ENCODE measurements at regions not wholly inside any gene's neighbourhood (a gene's known extent, or its start where the extent isn't known, plus 50 kb on each side); places are given as distances from the start of the nearest gene placed in this dataset.

DNA sequence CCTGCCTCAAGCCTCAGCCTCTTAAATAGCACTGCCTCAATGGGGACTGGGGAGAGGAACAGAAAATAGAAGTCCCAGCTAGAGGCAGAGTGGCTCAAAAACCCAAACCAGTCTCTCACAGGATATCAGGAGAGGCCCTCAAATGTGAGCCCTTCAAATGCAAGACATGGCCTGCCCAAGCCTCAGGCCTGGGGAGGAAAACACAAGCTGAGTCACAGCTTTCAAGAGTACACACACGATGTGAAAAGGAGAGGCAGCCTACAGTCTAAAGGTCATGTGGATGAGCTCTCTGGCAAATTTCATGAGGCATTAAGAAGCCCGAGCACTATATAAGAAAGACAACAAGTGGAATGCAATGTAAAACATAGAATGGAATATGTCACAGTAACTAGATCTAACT is 316.6 kb upstream of the MEX3C start:
- TF ChIP-seq TOX (CRISPR knock-in tag; IDR thresholded peaks at IDR 0.05; ENCODE audit: borderline replicate concordance) (no peak), ISL1 (CRISPR knock-in tag; IDR thresholded peaks at IDR 0.05) (no peak)
- no peak for ATAC-seq

DNA sequence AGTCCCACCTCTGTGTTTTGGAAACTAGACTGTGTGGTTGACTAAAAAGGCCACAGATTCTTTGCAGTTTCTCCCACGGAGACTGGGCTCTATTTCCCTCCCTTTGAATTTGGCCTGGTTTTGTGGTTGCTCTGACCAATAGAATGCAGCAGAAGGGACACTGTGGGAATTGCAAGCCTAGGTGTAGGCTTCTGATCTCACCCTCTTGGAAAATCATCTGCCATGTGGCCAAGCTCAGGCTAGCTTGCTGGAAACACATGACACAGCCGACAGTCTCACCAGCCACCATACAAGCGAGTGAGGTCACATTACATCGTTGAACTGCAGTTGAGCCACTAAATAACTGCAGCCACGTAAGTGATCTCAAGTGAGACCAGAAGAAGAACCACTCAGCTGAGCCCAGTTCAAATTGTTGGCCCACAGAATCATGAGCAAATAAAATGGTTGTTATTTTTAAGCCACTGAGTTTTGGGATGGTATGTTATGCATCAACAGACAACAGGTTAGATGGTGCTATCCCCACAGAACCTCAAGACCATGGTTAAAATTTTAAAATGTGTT is 319.1 kb upstream of the MEX3C start:
- no peak for ATAC-seq
- TF ChIP-seq BACH2 (CRISPR knock-in tag; IDR thresholded peaks at IDR 0.05; ENCODE audit: borderline replicate concordance) (no peak), ZNF70 (CRISPR knock-in tag; IDR thresholded peaks at IDR 0.05) (no peak), GLIS3 (CRISPR knock-in tag; IDR thresholded peaks at IDR 0.05) (no peak), ZNF565 (CRISPR knock-in tag; conservative IDR thresholded peaks at IDR 0.05; ENCODE audit: low read depth) (no peak), ESRRG (CRISPR knock-in tag; IDR thresholded peaks at IDR 0.05) (no peak), SNAI2 (CRISPR knock-in tag; IDR thresholded peaks at IDR 0.05) (no peak), OSR1 (CRISPR knock-in tag; IDR thresholded peaks at IDR 0.05) (no peak)
- TF ChIP-seq, protein P1, sequence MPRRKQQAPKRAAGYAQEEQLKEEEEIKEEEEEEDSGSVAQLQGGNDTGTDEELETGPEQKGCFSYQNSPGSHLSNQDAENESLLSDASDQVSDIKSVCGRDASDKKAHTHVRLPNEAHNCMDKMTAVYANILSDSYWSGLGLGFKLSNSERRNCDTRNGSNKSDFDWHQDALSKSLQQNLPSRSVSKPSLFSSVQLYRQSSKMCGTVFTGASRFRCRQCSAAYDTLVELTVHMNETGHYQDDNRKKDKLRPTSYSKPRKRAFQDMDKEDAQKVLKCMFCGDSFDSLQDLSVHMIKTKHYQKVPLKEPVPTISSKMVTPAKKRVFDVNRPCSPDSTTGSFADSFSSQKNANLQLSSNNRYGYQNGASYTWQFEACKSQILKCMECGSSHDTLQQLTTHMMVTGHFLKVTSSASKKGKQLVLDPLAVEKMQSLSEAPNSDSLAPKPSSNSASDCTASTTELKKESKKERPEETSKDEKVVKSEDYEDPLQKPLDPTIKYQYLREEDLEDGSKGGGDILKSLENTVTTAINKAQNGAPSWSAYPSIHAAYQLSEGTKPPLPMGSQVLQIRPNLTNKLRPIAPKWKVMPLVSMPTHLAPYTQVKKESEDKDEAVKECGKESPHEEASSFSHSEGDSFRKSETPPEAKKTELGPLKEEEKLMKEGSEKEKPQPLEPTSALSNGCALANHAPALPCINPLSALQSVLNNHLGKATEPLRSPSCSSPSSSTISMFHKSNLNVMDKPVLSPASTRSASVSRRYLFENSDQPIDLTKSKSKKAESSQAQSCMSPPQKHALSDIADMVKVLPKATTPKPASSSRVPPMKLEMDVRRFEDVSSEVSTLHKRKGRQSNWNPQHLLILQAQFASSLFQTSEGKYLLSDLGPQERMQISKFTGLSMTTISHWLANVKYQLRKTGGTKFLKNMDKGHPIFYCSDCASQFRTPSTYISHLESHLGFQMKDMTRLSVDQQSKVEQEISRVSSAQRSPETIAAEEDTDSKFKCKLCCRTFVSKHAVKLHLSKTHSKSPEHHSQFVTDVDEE (CRISPR knock-in tag; IDR thresholded peaks at IDR 0.05) = no peak

DNA sequence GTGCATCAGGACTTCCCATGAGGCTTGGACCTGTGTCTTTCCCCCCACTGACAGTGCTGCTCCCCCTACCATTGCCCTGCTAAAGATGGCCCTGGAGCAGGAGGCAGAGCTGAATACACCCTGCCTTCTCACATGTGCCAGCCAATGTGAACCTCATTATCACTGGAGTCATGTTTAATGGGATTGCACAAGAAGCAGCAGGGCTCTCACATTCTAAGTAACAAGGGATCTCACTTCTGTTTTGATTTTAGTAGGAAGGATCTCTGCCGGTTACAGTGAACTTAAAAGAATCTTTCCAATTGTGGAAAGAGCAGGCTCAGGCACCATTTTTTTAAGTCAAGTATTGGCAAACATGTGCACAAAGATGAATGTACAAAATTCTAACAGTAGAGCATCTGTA is 322.1 kb upstream of the MEX3C start:
- no peak for TF ChIP-seq BACH2 (CRISPR knock-in tag; IDR thresholded peaks at IDR 0.05; ENCODE audit: borderline replicate concordance)
- TF ChIP-seq ZNF565 (CRISPR knock-in tag; conservative IDR thresholded peaks at IDR 0.05; ENCODE audit: low read depth) = no peak
- TF ChIP-seq, protein P2, sequence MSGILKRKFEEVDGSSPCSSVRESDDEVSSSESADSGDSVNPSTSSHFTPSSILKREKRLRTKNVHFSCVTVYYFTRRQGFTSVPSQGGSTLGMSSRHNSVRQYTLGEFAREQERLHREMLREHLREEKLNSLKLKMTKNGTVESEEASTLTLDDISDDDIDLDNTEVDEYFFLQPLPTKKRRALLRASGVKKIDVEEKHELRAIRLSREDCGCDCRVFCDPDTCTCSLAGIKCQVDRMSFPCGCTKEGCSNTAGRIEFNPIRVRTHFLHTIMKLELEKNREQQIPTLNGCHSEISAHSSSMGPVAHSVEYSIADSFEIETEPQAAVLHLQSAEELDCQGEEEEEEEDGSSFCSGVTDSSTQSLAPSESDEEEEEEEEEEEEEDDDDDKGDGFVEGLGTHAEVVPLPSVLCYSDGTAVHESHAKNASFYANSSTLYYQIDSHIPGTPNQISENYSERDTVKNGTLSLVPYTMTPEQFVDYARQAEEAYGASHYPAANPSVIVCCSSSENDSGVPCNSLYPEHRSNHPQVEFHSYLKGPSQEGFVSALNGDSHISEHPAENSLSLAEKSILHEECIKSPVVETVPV (CRISPR knock-in tag; IDR thresholded peaks at IDR 0.05) = no peak
- TF ChIP-seq, protein P3, sequence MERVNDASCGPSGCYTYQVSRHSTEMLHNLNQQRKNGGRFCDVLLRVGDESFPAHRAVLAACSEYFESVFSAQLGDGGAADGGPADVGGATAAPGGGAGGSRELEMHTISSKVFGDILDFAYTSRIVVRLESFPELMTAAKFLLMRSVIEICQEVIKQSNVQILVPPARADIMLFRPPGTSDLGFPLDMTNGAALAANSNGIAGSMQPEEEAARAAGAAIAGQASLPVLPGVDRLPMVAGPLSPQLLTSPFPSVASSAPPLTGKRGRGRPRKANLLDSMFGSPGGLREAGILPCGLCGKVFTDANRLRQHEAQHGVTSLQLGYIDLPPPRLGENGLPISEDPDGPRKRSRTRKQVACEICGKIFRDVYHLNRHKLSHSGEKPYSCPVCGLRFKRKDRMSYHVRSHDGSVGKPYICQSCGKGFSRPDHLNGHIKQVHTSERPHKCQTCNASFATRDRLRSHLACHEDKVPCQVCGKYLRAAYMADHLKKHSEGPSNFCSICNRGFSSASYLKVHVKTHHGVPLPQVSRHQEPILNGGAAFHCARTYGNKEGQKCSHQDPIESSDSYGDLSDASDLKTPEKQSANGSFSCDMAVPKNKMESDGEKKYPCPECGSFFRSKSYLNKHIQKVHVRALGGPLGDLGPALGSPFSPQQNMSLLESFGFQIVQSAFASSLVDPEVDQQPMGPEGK (CRISPR knock-in tag; IDR thresholded peaks at IDR 0.05; ENCODE audit: borderline replicate concordance) = no peak
- no peak for TF ChIP-seq PPARA (CRISPR knock-in tag; IDR thresholded peaks at IDR 0.05; ENCODE audit: borderline replicate concordance)
- TF ChIP-seq ARNTL (CRISPR knock-in tag; IDR thresholded peaks at IDR 0.05; ENCODE audit: borderline replicate concordance, low read depth) = no peak
- no peak for TF ChIP-seq RARB (CRISPR knock-in tag; IDR thresholded peaks at IDR 0.05)
- TF ChIP-seq TCF4 (CRISPR knock-in tag; IDR thresholded peaks at IDR 0.05; ENCODE audit: borderline replicate concordance) = no peak
- ATAC-seq = no peak

DNA sequence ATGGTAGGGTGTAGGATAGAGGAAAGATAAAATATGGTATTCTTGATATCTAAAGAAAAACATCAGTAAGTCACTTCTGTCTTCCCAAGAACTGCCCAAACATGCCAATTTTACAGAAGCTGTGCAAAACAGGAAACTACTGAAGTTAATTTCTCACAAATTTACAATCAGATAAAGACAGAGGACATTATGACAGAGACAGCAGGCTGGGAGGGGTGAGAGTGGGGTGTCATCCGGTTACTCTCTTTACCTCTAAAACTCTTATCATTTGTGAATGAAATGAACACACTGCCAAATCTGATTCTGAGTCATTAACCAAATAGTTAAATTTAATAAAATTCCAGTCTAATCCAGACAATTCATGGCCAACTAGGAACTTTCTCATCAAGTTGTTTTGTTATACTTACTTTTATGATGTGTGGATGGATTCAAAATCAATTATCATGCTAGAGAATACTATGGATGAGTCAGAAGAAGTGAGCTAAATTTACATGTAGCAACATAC is 323.2 kb upstream of the MEX3C start:
- TF ChIP-seq ISL1 (CRISPR knock-in tag; IDR thresholded peaks at IDR 0.05) = peak; percentile 81
- no peak for TF ChIP-seq ARNTL (CRISPR knock-in tag; IDR thresholded peaks at IDR 0.05; ENCODE audit: borderline replicate concordance, low read depth)
- TF ChIP-seq, protein P2 (CRISPR knock-in tag; IDR thresholded peaks at IDR 0.05) = no peak
- TF ChIP-seq, protein P3 (CRISPR knock-in tag; IDR thresholded peaks at IDR 0.05; ENCODE audit: borderline replicate concordance) = peak; percentile 72; the same call in 1 of the 2 replicates
- TF ChIP-seq, protein P4, sequence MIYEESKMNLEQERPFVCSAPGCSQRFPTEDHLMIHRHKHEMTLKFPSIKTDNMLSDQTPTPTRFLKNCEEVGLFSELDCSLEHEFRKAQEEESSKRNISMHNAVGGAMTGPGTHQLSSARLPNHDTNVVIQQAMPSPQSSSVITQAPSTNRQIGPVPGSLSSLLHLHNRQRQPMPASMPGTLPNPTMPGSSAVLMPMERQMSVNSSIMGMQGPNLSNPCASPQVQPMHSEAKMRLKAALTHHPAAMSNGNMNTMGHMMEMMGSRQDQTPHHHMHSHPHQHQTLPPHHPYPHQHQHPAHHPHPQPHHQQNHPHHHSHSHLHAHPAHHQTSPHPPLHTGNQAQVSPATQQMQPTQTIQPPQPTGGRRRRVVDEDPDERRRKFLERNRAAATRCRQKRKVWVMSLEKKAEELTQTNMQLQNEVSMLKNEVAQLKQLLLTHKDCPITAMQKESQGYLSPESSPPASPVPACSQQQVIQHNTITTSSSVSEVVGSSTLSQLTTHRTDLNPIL (CRISPR knock-in tag; IDR thresholded peaks at IDR 0.05; ENCODE audit: low read depth) = peak; percentile 59
- ATAC-seq = no peak

All from SK-N-SH treated with all-trans-retinoic acid at 6 μM for 48 hours (cell line).